ENCODE measurements at regions not wholly inside any gene's neighbourhood (a gene's known extent, or its start where the extent isn't known, plus 50 kb on each side); places are given as distances from the start of the nearest gene placed in this dataset.

- 0% methylated on average over 1 of the region's 1 CpG for WGBS (ENCODE audit: insufficient coverage, low coverage, missing lambda C conversion rate)
- Histone ChIP-seq H3K4me2 (ENCODE audit: insufficient read depth, low read length) (no peak overlapping the region), H3K36me3 (ENCODE audit: control insufficient read depth, insufficient read depth, low read length) (no peaks in the 10 kb centered on the region), H3K4me3 (no peak overlapping the region), H3K9me1 (ENCODE audit: control insufficient read depth, insufficient read depth, low read length) (no peaks in the 10 kb centered on the region), H3K79me2 (ENCODE audit: control insufficient read depth, insufficient read depth, low read length) (no peaks in the 10 kb centered on the region), H3K9ac (ENCODE audit: insufficient read depth in 1 of 2, low read depth in 2 of 2, low read length in 2 of 2) (no peak overlapping the region), H3K27me3 (ENCODE audit: control insufficient read depth in 2 of 2, insufficient read depth in 2 of 2, low read length in 2 of 2) (no peaks in the 10 kb centered on the region), H3K27ac (ENCODE audit: extremely low read depth, low read depth, low read length) (no peak overlapping the region), H4K20me1 (replicated peaks; ENCODE audit: control insufficient read depth, insufficient read depth, low read length) (no peaks in the 10 kb centered on the region), H3K4me1 (replicated peaks in 1 of 2; ENCODE audit: control insufficient read depth in 2 of 2, insufficient read depth in 2 of 2, low read length in 2 of 2) (no peaks in the 10 kb centered on the region), H2AFZ (ENCODE audit: low read depth, low read length) (no peak overlapping the region), H3K9me3 (replicated peaks; ENCODE audit: control insufficient read depth, insufficient read depth, low read depth, low read length) (peaks cover 2% of the 10 kb centered on the region; the same call in 1 of the 2 replicates)
- DNase-seq (ENCODE audit: extremely low read depth in 1 of 4, low spot score in 3 of 4) = no peak
- no peak for ATAC-seq
- in situ Hi-C loops (cut with MboI) = no loop called here
- FAIRE-seq = no peak
- intact Hi-C loops (cut with micrococcal nuclease) = no loop called here
- ChIA-PET CTCF (ENCODE audit: low intra/inter-chr PET ratio) (no interaction called here), POLR2A (no interaction called here)
- no TSS peak for BruUV-seq (replicated peaks)
- no peak for TF ChIP-seq PTBP1 (IDR thresholded peaks at IDR 0.05; ENCODE audit: low read depth, low read length)
- TF ChIP-seq, protein P1, sequence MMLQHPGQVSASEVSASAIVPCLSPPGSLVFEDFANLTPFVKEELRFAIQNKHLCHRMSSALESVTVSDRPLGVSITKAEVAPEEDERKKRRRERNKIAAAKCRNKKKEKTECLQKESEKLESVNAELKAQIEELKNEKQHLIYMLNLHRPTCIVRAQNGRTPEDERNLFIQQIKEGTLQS (IDR thresholded peaks at IDR 0.05) = no peak
- TF ChIP-seq, protein P1 (CRISPR knock-in tag; conservative IDR thresholded peaks at IDR 0.05) = no peak
- no peak for TF ChIP-seq NCOA6 (IDR thresholded peaks at IDR 0.05)
- TF ChIP-seq ZFP36 (IDR thresholded peaks at IDR 0.05; ENCODE audit: low read depth, low read length, partially characterized antibody) = no peak
- no peak for TF ChIP-seq ZNF175 (CRISPR knock-in tag; IDR thresholded peaks at IDR 0.05; ENCODE audit: low read depth)
- no peak for TF ChIP-seq SMARCA4 (IDR thresholded peaks at IDR 0.05)
- no peak for TF ChIP-seq ZC3H8 (IDR thresholded peaks at IDR 0.05)
- TF ChIP-seq, protein P2, sequence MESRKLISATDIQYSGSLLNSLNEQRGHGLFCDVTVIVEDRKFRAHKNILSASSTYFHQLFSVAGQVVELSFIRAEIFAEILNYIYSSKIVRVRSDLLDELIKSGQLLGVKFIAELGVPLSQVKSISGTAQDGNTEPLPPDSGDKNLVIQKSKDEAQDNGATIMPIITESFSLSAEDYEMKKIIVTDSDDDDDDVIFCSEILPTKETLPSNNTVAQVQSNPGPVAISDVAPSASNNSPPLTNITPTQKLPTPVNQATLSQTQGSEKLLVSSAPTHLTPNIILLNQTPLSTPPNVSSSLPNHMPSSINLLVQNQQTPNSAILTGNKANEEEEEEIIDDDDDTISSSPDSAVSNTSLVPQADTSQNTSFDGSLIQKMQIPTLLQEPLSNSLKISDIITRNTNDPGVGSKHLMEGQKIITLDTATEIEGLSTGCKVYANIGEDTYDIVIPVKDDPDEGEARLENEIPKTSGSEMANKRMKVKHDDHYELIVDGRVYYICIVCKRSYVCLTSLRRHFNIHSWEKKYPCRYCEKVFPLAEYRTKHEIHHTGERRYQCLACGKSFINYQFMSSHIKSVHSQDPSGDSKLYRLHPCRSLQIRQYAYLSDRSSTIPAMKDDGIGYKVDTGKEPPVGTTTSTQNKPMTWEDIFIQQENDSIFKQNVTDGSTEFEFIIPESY (CRISPR knock-in tag; IDR thresholded peaks at IDR 0.05) = no peak
- TF ChIP-seq ZNF583 (CRISPR knock-in tag; IDR thresholded peaks at IDR 0.05) = no peak
- TF ChIP-seq NR2F6 (CRISPR knock-in tag; IDR thresholded peaks at IDR 0.05) = no peak
- no peak for TF ChIP-seq HDAC6 (IDR thresholded peaks at IDR 0.05; ENCODE audit: low read depth, low read length)
- TF ChIP-seq CEBPZ (IDR thresholded peaks at IDR 0.05; ENCODE audit: borderline replicate concordance, low read depth, low read length) = no peak
- TF ChIP-seq NR1H2 (CRISPR knock-in tag; IDR thresholded peaks at IDR 0.05) = no peak
- TF ChIP-seq RBFOX2 (IDR thresholded peaks at IDR 0.05; ENCODE audit: low read depth, low read length) = no peak
- no peak for TF ChIP-seq SMARCC2 (IDR thresholded peaks at IDR 0.05; ENCODE audit: low read depth)
- TF ChIP-seq NR0B1 (IDR thresholded peaks at IDR 0.05; ENCODE audit: partially characterized antibody) = no peak
These were observed 534.2 kb downstream of the LTN1 start for GRCh38 chr21:28458446-28458845.
